ENCODE measurements at regions not wholly inside any gene's neighbourhood (a gene's known extent, or its start where the extent isn't known, plus 50 kb on each side); places are given as distances from the start of the nearest gene placed in this dataset.

GRCh38 chr2:194004590-194005206 lies 1652.3 kb upstream of the SLC39A10 start:
- no peak for ATAC-seq (ENCODE audit: low FRiP score)

GRCh38 chr2:194003911-194004310 lies 1653.1 kb upstream of the SLC39A10 start:
- DNase-seq (ENCODE audit: low spot score) (no peak), ATAC-seq (ENCODE audit: low FRiP score) (no peak)
- no peak for TF ChIP-seq CTCF (IDR thresholded peaks at IDR 0.05)

More at GRCh38 chr2:194004590-194005206, 1652.3 kb upstream of the SLC39A10 start:
- DNase-seq (ENCODE audit: low spot score): no peak
- no peak for TF ChIP-seq CTCF (IDR thresholded peaks at IDR 0.05)

GRCh38 chr2:194002699-194003368 lies 1654.2 kb upstream of the SLC39A10 start:
- ATAC-seq (ENCODE audit: low FRiP score) (no peak), DNase-seq (ENCODE audit: low spot score) (no peak)
- no peak for TF ChIP-seq CTCF (IDR thresholded peaks at IDR 0.05)

- ATAC-seq (ENCODE audit: low FRiP score): no peak
- DNase-seq (ENCODE audit: low spot score): no peak
Observed at GRCh38 chr2:193990868-193991267, 1666.2 kb upstream of the SLC39A10 start.

GRCh38 chr2:193989645-193990044 lies 1667.4 kb upstream of the SLC39A10 start:
- TF ChIP-seq CTCF (IDR thresholded peaks at IDR 0.05): no peak
- DNase-seq (ENCODE audit: low spot score) (no peak), ATAC-seq (ENCODE audit: low FRiP score) (no peak)

More at GRCh38 chr2:193990868-193991267, 1666.2 kb upstream of the SLC39A10 start:
- TF ChIP-seq CTCF (IDR thresholded peaks at IDR 0.05): no peak

- ATAC-seq (ENCODE audit: low FRiP score) (no peak), DNase-seq (ENCODE audit: low spot score) (no peak)
- no peak for TF ChIP-seq CTCF (IDR thresholded peaks at IDR 0.05)
Observed at GRCh38 chr2:193988784-193989183, 1668.2 kb upstream of the SLC39A10 start.

GRCh38 chr2:193985272-193985671 lies 1671.8 kb upstream of the SLC39A10 start:
- TF ChIP-seq CTCF (IDR thresholded peaks at IDR 0.05): no peak
- ATAC-seq (ENCODE audit: low FRiP score): no peak
- no peak for DNase-seq (ENCODE audit: low spot score)

Measured in omental fat pad (tissue), 3 donors.